HG03558 (cell line): ENCODE measurements at regions not wholly inside any gene's neighbourhood (a gene's known extent, or its start where the extent isn't known, plus 50 kb on each side); places are given as distances from the start of the nearest gene placed in this dataset.
"Not testable (repeated sequence)": the region's sequence is repeated elsewhere in the genome, so short reads cannot be mapped to it uniquely, and the experiment has no call there.

Experiments used
- ATAC-seq: cut with Tn5 transposase; IDR thresholded peaks from one replicate; pipeline ENCODE4 v1.9.1; 2021; ENCODE audit warnings: moderate number of reproducible peaks; ENCODE audit not compliant: unreplicated experiment; ENCODE audit errors: extremely low read depth

GRCh38 chr5:67837225-67837624 lies 378.3 kb upstream of the PIK3R1 start:
- ATAC-seq: not testable (repeated sequence)

- ATAC-seq: not testable (repeated sequence)
Observed at GRCh38 chr5:67836496-67836895, 379.1 kb upstream of the PIK3R1 start.

GRCh38 chr5:67831048-67831447 lies 384.5 kb upstream of the PIK3R1 start:
- no peak for ATAC-seq

- no peak for ATAC-seq
Observed at GRCh38 chr5:67827541-67827940, 388.0 kb upstream of the PIK3R1 start.

- no peak for ATAC-seq
Observed at GRCh38 chr5:67824852-67825251, 390.7 kb upstream of the PIK3R1 start.

- no peak for ATAC-seq
Observed at GRCh38 chr5:67817652-67818051, 397.9 kb upstream of the PIK3R1 start.

GRCh38 chr5:67816456-67816855 lies 399.1 kb upstream of the PIK3R1 start:
- ATAC-seq: no peak

GRCh38 chr5:67815455-67816391 lies 399.8 kb upstream of the PIK3R1 start:
- no peak for ATAC-seq

- no peak for ATAC-seq
Observed at GRCh38 chr5:67814569-67815311, 400.8 kb upstream of the PIK3R1 start.

- ATAC-seq: no peak
Observed at GRCh38 chr5:67813877-67814539, 401.5 kb upstream of the PIK3R1 start.

GRCh38 chr5:67809589-67809988 lies 406.0 kb upstream of the PIK3R1 start:
- ATAC-seq: no peak

GRCh38 chr5:67808340-67808739 lies 407.2 kb upstream of the PIK3R1 start:
- ATAC-seq: no peak

- no peak for ATAC-seq
Observed at GRCh38 chr5:67807439-67807888, 408.1 kb upstream of the PIK3R1 start.

GRCh38 chr5:67806654-67807438 lies 408.7 kb upstream of the PIK3R1 start:
- no peak for ATAC-seq

GRCh38 chr5:67805666-67806348 lies 409.7 kb upstream of the PIK3R1 start:
- ATAC-seq: no peak

GRCh38 chr5:67802766-67803165 lies 412.8 kb upstream of the PIK3R1 start:
- ATAC-seq: no peak

- ATAC-seq: no peak
Observed at GRCh38 chr5:67799732-67800234, 415.8 kb upstream of the PIK3R1 start.

GRCh38 chr5:67798470-67798869 lies 417.1 kb upstream of the PIK3R1 start:
- not testable (repeated sequence) for ATAC-seq

- no peak for ATAC-seq
Observed at GRCh38 chr5:67795781-67796477, 419.6 kb upstream of the PIK3R1 start.
